ENCODE measurements at regions not wholly inside any gene's neighbourhood (a gene's known extent, or its start where the extent isn't known, plus 50 kb on each side); places are given as distances from the start of the nearest gene placed in this dataset.
"Not testable (repeated sequence)": the region's sequence is repeated elsewhere in the genome, so short reads cannot be mapped to it uniquely, and the experiment has no call there.

- DNase-seq (ENCODE audit: low read depth in 1 of 2, low spot score in 1 of 2): not testable (repeated sequence)
Observed at GRCh38 chr16:29202025-29202632, 204.4 kb downstream of the NPIPB11 start.

GRCh38 chr16:29201296-29202024, 205.1 kb downstream of the NPIPB11 start:
- not testable (repeated sequence) for DNase-seq (ENCODE audit: low read depth in 1 of 2, low spot score in 1 of 2)

GRCh38 chr16:29200681-29201080, 205.8 kb downstream of the NPIPB11 start:
- DNase-seq (ENCODE audit: low read depth in 1 of 2, low spot score in 1 of 2): not testable (repeated sequence)

- DNase-seq (ENCODE audit: low read depth in 1 of 2, low spot score in 1 of 2): not testable (repeated sequence)
Observed at GRCh38 chr16:29200135-29200601, 206.3 kb downstream of the NPIPB11 start.

- not testable (repeated sequence) for DNase-seq (ENCODE audit: low read depth in 1 of 2, low spot score in 1 of 2)
Observed at GRCh38 chr16:29199626-29200025, 206.9 kb downstream of the NPIPB11 start.

GRCh38 chr16:29198731-29199521, 207.6 kb downstream of the NPIPB11 start:
- DNase-seq (ENCODE audit: low read depth in 1 of 2, low spot score in 1 of 2): no peak

- DNase-seq (ENCODE audit: low read depth in 1 of 2, low spot score in 1 of 2): no peak
Observed at GRCh38 chr16:29198231-29198630, 208.3 kb downstream of the NPIPB11 start.

- not testable (repeated sequence) for DNase-seq (ENCODE audit: low read depth in 1 of 2, low spot score in 1 of 2)
Observed at GRCh38 chr16:29197494-29198100, 208.9 kb downstream of the NPIPB11 start.

GRCh38 chr16:29196746-29197145, 209.8 kb downstream of the NPIPB11 start:
- not testable (repeated sequence) for DNase-seq (ENCODE audit: low read depth in 1 of 2, low spot score in 1 of 2)

GRCh38 chr16:29195116-29195872, 210.4 kb downstream of the LAT start:
- not testable (repeated sequence) for DNase-seq (ENCODE audit: low read depth in 1 of 2, low spot score in 1 of 2)

GRCh38 chr16:29194185-29194844, 209.5 kb downstream of the LAT start:
- not testable (repeated sequence) for DNase-seq (ENCODE audit: low read depth in 1 of 2, low spot score in 1 of 2)

GRCh38 chr16:29193634-29194033, 208.8 kb downstream of the LAT start:
- DNase-seq (ENCODE audit: low read depth in 1 of 2, low spot score in 1 of 2): not testable (repeated sequence)

GRCh38 chr16:29193248-29193574, 208.4 kb downstream of the LAT start:
- not testable (repeated sequence) for DNase-seq (ENCODE audit: low read depth in 1 of 2, low spot score in 1 of 2)

- DNase-seq (ENCODE audit: low read depth in 1 of 2, low spot score in 1 of 2): no peak
Observed at GRCh38 chr16:29192329-29193247, 207.7 kb downstream of the LAT start.

GRCh38 chr16:29191636-29192180, 206.9 kb downstream of the LAT start:
- DNase-seq (ENCODE audit: low read depth in 1 of 2, low spot score in 1 of 2): not testable (repeated sequence)

GRCh38 chr16:29190553-29191431, 205.9 kb downstream of the LAT start:
- not testable (repeated sequence) for DNase-seq (ENCODE audit: low read depth in 1 of 2, low spot score in 1 of 2)

GRCh38 chr16:29188806-29189205, 204.0 kb downstream of the LAT start:
- DNase-seq (ENCODE audit: low read depth in 1 of 2, low spot score in 1 of 2): not testable (repeated sequence)

Measured in activated CD4-positive, alpha-beta T cell treated with anti-CD3 and anti-CD28 coated beads, Interleukin-2, amount 50 U/mL, for 24 hours (primary cell).